Fibroblast of lung (primary cell): ENCODE measurements at regions not wholly inside any gene's neighbourhood (a gene's known extent, or its start where the extent isn't known, plus 50 kb on each side); places are given as distances from the start of the nearest gene placed in this dataset.

Source experiments
- CTCF ChIP-seq, 2 donors: IDR thresholded peaks in 1 of 2; conservative IDR thresholded peaks in 1 of 2; 1 replicate in 1 of 2; 2 replicates in 1 of 2; pipeline ENCODE4 v1.5.1; 2011 to 2012; ENCODE audit warnings: low read length in 2 of 2, control low read depth in 1 of 2, inconsistent platforms in 1 of 2, low read depth in 1 of 2, mild to moderate bottlenecking in 1 of 2
- EZH2 ChIP-seq: IDR thresholded peaks from 2 replicates; pipeline ENCODE4 v1.5.1; 2012; ENCODE audit warnings: low read length, control low read depth, mild to moderate bottlenecking; ENCODE audit errors: missing control alignments

- TF ChIP-seq EZH2 (no peak), CTCF (conservative IDR thresholded peaks at IDR 0.05 in 1 of 2, IDR thresholded peaks at IDR 0.05 in 1 of 2; ENCODE audit: low read depth in 1 of 2, low read length in 2 of 2) (no peak)
These were observed 103.5 kb upstream of the FAM3C start for GRCh38 chr7:121499624-121500023.
